Sigmoid colon (tissue), 4 donors: ENCODE measurements at regions not wholly inside any gene's neighbourhood (a gene's known extent, or its start where the extent isn't known, plus 50 kb on each side); places are given as distances from the start of the nearest gene placed in this dataset.

Experiments
- EP300 ChIP-seq, 4 donors: sonication (generic); formaldehyde crosslinking; IDR thresholded peaks; one replicate each; pipeline ENCODE4 v1.6.1; 2017; ENCODE audit warnings: antibody characterized with exemption in 4 of 4
- POLR2A ChIP-seq, 2 donors: fragments of 450-650 bp; IDR thresholded peaks; one replicate each; pipeline ENCODE4 v1.6.1; 2016; ENCODE audit warnings: antibody characterized with exemption in 2 of 2, mild to moderate bottlenecking in 2 of 2, moderate library complexity in 2 of 2

DNA sequence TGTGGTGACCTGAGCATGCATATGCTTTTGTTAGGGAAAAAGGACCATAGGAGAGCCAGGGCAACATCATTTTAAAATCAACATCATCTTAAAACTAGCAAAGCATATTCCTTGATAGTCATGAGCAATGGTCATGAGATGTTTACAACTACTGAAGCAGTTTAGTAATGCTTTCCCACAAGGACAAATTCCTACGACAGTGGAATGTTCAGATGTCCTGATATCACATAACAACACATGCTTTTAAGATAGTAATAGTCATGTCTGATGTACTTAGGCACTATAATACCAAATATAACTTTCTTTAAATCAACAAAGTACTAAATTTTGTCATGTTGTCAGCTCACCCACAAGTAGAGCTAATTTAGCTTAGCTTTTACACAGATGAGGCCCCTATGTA is 370.3 kb downstream of the HTR1B start:
- TF ChIP-seq EP300 (IDR thresholded peaks at IDR 0.05) = no peak
- no peak for TF ChIP-seq POLR2A (IDR thresholded peaks at IDR 0.05)
